Neural cell (in vitro differentiated cells): ENCODE measurements at regions not wholly inside any gene's neighbourhood (a gene's known extent, or its start where the extent isn't known, plus 50 kb on each side); places are given as distances from the start of the nearest gene placed in this dataset.

Experiments used
- CTCF ChIP-seq: fragments of 450-650 bp; IDR thresholded peaks from 2 replicates; pipeline ENCODE4 v1.5.1; 2014; ENCODE audit warnings: antibody characterized with exemption, mild to moderate bottlenecking, moderate library complexity; ENCODE audit not compliant: poor library complexity, severe bottlenecking
- EZH2 ChIP-seq: fragments of 200-600, 300-800 bp; shearing (Covaris generic), sonication (generic); IDR thresholded peaks from 2 replicates; pipeline ENCODE4 v1.6.1; 2014; ENCODE audit warnings: antibody characterized with exemption, low read length, borderline replicate concordance, mild to moderate bottlenecking; ENCODE audit not compliant: insufficient read depth, poor library complexity, severe bottlenecking
- MXI1 ChIP-seq: fragments of 450-650 bp; conservative IDR thresholded peaks from 2 replicates; pipeline ENCODE4 v1.6.1; 2014; ENCODE audit warnings: antibody characterized with exemption, mild to moderate bottlenecking; ENCODE audit not compliant: poor library complexity, severe bottlenecking
- TF ChIP-seq, protein P1 (sequence below): IDR thresholded peaks from 2 replicates; pipeline ENCODE4 v1.6.1; 2012; ENCODE audit warnings: borderline replicate concordance

- TF ChIP-seq CTCF, result no peak
- TF ChIP-seq, protein P1, sequence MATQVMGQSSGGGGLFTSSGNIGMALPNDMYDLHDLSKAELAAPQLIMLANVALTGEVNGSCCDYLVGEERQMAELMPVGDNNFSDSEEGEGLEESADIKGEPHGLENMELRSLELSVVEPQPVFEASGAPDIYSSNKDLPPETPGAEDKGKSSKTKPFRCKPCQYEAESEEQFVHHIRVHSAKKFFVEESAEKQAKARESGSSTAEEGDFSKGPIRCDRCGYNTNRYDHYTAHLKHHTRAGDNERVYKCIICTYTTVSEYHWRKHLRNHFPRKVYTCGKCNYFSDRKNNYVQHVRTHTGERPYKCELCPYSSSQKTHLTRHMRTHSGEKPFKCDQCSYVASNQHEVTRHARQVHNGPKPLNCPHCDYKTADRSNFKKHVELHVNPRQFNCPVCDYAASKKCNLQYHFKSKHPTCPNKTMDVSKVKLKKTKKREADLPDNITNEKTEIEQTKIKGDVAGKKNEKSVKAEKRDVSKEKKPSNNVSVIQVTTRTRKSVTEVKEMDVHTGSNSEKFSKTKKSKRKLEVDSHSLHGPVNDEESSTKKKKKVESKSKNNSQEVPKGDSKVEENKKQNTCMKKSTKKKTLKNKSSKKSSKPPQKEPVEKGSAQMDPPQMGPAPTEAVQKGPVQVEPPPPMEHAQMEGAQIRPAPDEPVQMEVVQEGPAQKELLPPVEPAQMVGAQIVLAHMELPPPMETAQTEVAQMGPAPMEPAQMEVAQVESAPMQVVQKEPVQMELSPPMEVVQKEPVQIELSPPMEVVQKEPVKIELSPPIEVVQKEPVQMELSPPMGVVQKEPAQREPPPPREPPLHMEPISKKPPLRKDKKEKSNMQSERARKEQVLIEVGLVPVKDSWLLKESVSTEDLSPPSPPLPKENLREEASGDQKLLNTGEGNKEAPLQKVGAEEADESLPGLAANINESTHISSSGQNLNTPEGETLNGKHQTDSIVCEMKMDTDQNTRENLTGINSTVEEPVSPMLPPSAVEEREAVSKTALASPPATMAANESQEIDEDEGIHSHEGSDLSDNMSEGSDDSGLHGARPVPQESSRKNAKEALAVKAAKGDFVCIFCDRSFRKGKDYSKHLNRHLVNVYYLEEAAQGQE, result no peak
- no peak for TF ChIP-seq EZH2
- no peak for TF ChIP-seq MXI1
Measured at GRCh38 chr1:218701131-218701530, 356.0 kb downstream of the TGFB2 start.
